H1 (cell line): ENCODE measurements at regions not wholly inside any gene's neighbourhood (a gene's known extent, or its start where the extent isn't known, plus 50 kb on each side); places are given as distances from the start of the nearest gene placed in this dataset.

Source experiments
- CTCF ChIA-PET: fragments of 300-600 bp; sonication (Branson Sonifier 250); formaldehyde crosslinking; loops from one replicate; lab custom pipeline; 2021; ENCODE audit not compliant: partially characterized antibody; lab: Charles Lee
- POLR2A ChIA-PET: fragments of 300-600 bp; sonication (Branson Sonifier 250); formaldehyde crosslinking; loops from one replicate; lab custom pipeline; 2021; ENCODE audit warnings: inconsistent platforms; ENCODE audit not compliant: partially characterized antibody; lab: Charles Lee
- DNase-seq, 2 experiments: peaks; one replicate each; pipeline versions ENCODE4 v3.0.0 to v3.0.0-alpha.2; 2010 to 2022; ENCODE audit warnings: low spot score in 2 of 2, low read depth in 1 of 2, mixed read lengths in 1 of 2
- FAIRE-seq: peaks from 2 replicates; lab custom pipeline; 2011; peaks lifted over from hg19 to GRCh38; lab: Jason Lieb, UNC
- H2AFZ ChIP-seq: 2 replicates; pipeline ENCODE4 v1.8.1; 2012; ENCODE audit warnings: low read length, inconsistent platforms
- H2AK5ac ChIP-seq: 2 replicates; pipeline ENCODE4 v1.6.1; 2013; ENCODE audit warnings: low read depth, low read length
- H2BK120ac ChIP-seq: replicated peaks from 2 replicates; pipeline ENCODE3; 2013; ENCODE audit warnings: low read depth, low read length, inconsistent platforms
- H2BK12ac ChIP-seq: 2 replicates; pipeline ENCODE4 v1.6.1; 2013; ENCODE audit warnings: low read depth, low read length
- H2BK15ac ChIP-seq: 2 replicates; pipeline ENCODE4 v1.6.1; 2013; ENCODE audit warnings: low read length
- H2BK20ac ChIP-seq: 2 replicates; pipeline ENCODE4 v1.6.1; 2013; ENCODE audit warnings: low read length
- H2BK5ac ChIP-seq: 2 replicates; pipeline ENCODE4 v1.6.1; 2013; ENCODE audit warnings: low read depth, low read length
- H3K14ac ChIP-seq: 2 replicates; pipeline ENCODE4 v1.6.1; 2013; ENCODE audit warnings: inconsistent platforms; ENCODE audit not compliant: insufficient read length
- H3K18ac ChIP-seq: 2 replicates; pipeline ENCODE4 v1.6.1; 2013; ENCODE audit warnings: low read length; ENCODE audit errors: extremely low read depth
- H3K23ac ChIP-seq: 2 replicates; pipeline ENCODE4 v1.6.1; 2013; ENCODE audit warnings: inconsistent platforms; ENCODE audit not compliant: insufficient read length
- H3K23me2 ChIP-seq: 2 replicates; pipeline ENCODE4 v1.6.1; 2013; ENCODE audit warnings: low read depth, low read length
- H3K27ac ChIP-seq: 2 replicates; pipeline ENCODE4 v1.6.1; 2011; ENCODE audit warnings: low read depth, low read length, inconsistent platforms
- H3K27me3 ChIP-seq, 4 experiments: replicated peaks in 1 of 4; 1 replicate in 1 of 4; 2 replicates in 3 of 4; pipeline versions ENCODE4 v1.6.1 to v1.8.1; 2011 to 2013; ENCODE audit warnings: low read length in 3 of 4, mild to moderate bottlenecking in 3 of 4, inconsistent platforms in 2 of 4, mixed read lengths in 2 of 4, moderate library complexity in 1 of 4; ENCODE audit not compliant: control insufficient read depth in 3 of 4, insufficient read depth in 3 of 4; ENCODE audit errors: extremely low read depth in 1 of 4
- H3K36me3 ChIP-seq, 4 experiments: 2 replicates each; pipeline versions ENCODE4 v1.6.1 to v1.8.1; 2011 to 2013; ENCODE audit warnings: mild to moderate bottlenecking in 4 of 4, low read length in 3 of 4, moderate library complexity in 2 of 4, control low read depth in 1 of 4, inconsistent platforms in 1 of 4; ENCODE audit not compliant: insufficient read depth in 4 of 4, control insufficient read depth in 2 of 4
- H3K4ac ChIP-seq: replicated peaks from 2 replicates; pipeline ENCODE3; 2013; ENCODE audit warnings: low read length, low read depth, mixed read lengths, inconsistent platforms; ENCODE audit not compliant: insufficient read length
- H3K4me1 ChIP-seq, 4 experiments: replicated peaks in 1 of 4; 1 replicate in 1 of 4; 2 replicates in 3 of 4; pipeline versions ENCODE4 v1.6.1 to v1.8.1; 2011 to 2013; ENCODE audit warnings: low read length in 3 of 4, inconsistent platforms in 2 of 4, mixed read lengths in 1 of 4; ENCODE audit not compliant: insufficient read depth in 4 of 4, control insufficient read depth in 3 of 4
- H3K4me2 ChIP-seq, 2 experiments: 2 replicates each; pipeline versions ENCODE4 v1.6.1 to v1.8.1; 2011 to 2013; ENCODE audit warnings: low read depth in 2 of 2, low read length in 2 of 2, control low read depth in 1 of 2, inconsistent platforms in 1 of 2, mild to moderate bottlenecking in 1 of 2; ENCODE audit not compliant: insufficient read depth in 1 of 2
- H3K4me3 ChIP-seq, 4 experiments: fragments of 200-600, 300-600 bp in 1 of 4; sonication (generic), shearing (Covaris generic), sonication (Bioruptor Twin) in 1 of 4; 2 replicates each; pipeline versions ENCODE4 v1.5.1 to v1.8.1; 2011 to 2016; ENCODE audit warnings: low read length in 4 of 4, low read depth in 3 of 4, control low read depth in 2 of 4, inconsistent platforms in 2 of 4, mild to moderate bottlenecking in 2 of 4, mixed read lengths in 1 of 4, moderate library complexity in 1 of 4; ENCODE audit not compliant: insufficient read depth in 2 of 4; ENCODE audit errors: extremely low read depth in 1 of 4
- H3K56ac ChIP-seq: replicated peaks from 2 replicates; pipeline ENCODE3; 2013; ENCODE audit warnings: low read depth, mild to moderate bottlenecking, mixed read lengths, low read length, inconsistent platforms; ENCODE audit not compliant: insufficient read length
- H3K79me1 ChIP-seq: 2 replicates; pipeline ENCODE4 v1.6.1; 2013; ENCODE audit warnings: low read depth, low read length, control low read depth
- H3K79me2 ChIP-seq, 2 experiments: 2 replicates each; pipeline versions ENCODE4 v1.6.1 to v1.8.1; 2012 to 2013; ENCODE audit warnings: low read length in 2 of 2, mild to moderate bottlenecking in 2 of 2, inconsistent platforms in 1 of 2; ENCODE audit not compliant: insufficient read depth in 2 of 2, control insufficient read depth in 1 of 2
- H3K9ac ChIP-seq, 4 experiments: replicated peaks in 1 of 4; 1 replicate in 1 of 4; 2 replicates in 3 of 4; pipeline versions ENCODE4 v1.6.1 to v1.8.1; 2011 to 2013; ENCODE audit warnings: low read depth in 3 of 4, low read length in 3 of 4, control low read depth in 2 of 4, mild to moderate bottlenecking in 2 of 4, moderate library complexity in 2 of 4, inconsistent platforms in 1 of 4; ENCODE audit errors: extremely low read depth in 1 of 4
- H3K9me3 ChIP-seq, 2 experiments: 2 replicates each; pipeline versions ENCODE4 v1.6.1 to v1.8.1; 2012 to 2013; ENCODE audit warnings: mild to moderate bottlenecking in 2 of 2, moderate library complexity in 2 of 2, control low read depth in 1 of 2, inconsistent platforms in 1 of 2, low read depth in 1 of 2, low read length in 1 of 2, mixed read lengths in 1 of 2; ENCODE audit not compliant: insufficient read depth in 2 of 2
- H4K20me1 ChIP-seq, 2 experiments: replicated peaks in 1 of 2; 2 replicates each; pipeline versions ENCODE3 to v1.8.1; 2011 to 2013; ENCODE audit warnings: inconsistent platforms in 2 of 2, low read length in 2 of 2, mild to moderate bottlenecking in 1 of 2; ENCODE audit not compliant: insufficient read depth in 2 of 2, control insufficient read depth in 1 of 2
- H4K5ac ChIP-seq: 2 replicates; pipeline ENCODE4 v1.6.1; 2013; ENCODE audit warnings: low read length, low read depth, mixed read lengths, inconsistent platforms; ENCODE audit not compliant: insufficient read length
- H4K8ac ChIP-seq: 2 replicates; pipeline ENCODE4 v1.8.0; 2013; ENCODE audit warnings: mild to moderate bottlenecking, moderate library complexity, low read length, inconsistent platforms; ENCODE audit not compliant: insufficient read depth; ENCODE audit errors: extremely low read depth
- H4K91ac ChIP-seq: replicated peaks from 2 replicates; pipeline ENCODE3; 2013; ENCODE audit warnings: low read length, mixed read lengths, inconsistent platforms; ENCODE audit not compliant: insufficient read length
- ASH2L ChIP-seq: fragments of 200-600, 300-600 bp; sonication (generic); IDR thresholded peaks from one replicate; pipeline ENCODE4 v1.7.1; 2017; ENCODE audit warnings: low read length
- BRCA1 ChIP-seq: IDR thresholded peaks from 2 replicates; pipeline ENCODE4 v1.6.1; 2012; ENCODE audit warnings: low read depth, low read length, improper control_type of control experiment
- CTCF ChIP-seq, 3 experiments: IDR thresholded peaks; 1 replicate in 2 of 3; 2 replicates in 1 of 3; pipeline versions ENCODE4 v1.5.1 to v1.6.1; 2011; ENCODE audit warnings: low read length in 3 of 3, mild to moderate bottlenecking in 3 of 3, inconsistent platforms in 2 of 3, low read depth in 1 of 3, moderate library complexity in 1 of 3; ENCODE audit not compliant: insufficient read depth in 1 of 3; ENCODE audit errors: control extremely low read depth in 1 of 3
- GABPA ChIP-seq: IDR thresholded peaks from 2 replicates; pipeline ENCODE4 v1.6.1; 2011; ENCODE audit warnings: mild to moderate bottlenecking, low read length, moderate library complexity, borderline replicate concordance; ENCODE audit not compliant: insufficient read depth
- NANOG ChIP-seq: IDR thresholded peaks from 2 replicates; pipeline ENCODE4 v1.6.1; 2011; ENCODE audit warnings: low read length, low read depth, mild to moderate bottlenecking, inconsistent platforms; ENCODE audit not compliant: insufficient read depth, poor library complexity, severe bottlenecking
- POLR2AphosphoS5 ChIP-seq: IDR thresholded peaks from 2 replicates; pipeline ENCODE4 v1.6.1; 2011; ENCODE audit warnings: low read depth, low read length
- SAP30 ChIP-seq: fragments of 300-600 bp; sonication (generic); IDR thresholded peaks from 2 replicates; pipeline ENCODE4 v1.7.1; 2012; ENCODE audit warnings: low read length, moderate library complexity, mild to moderate bottlenecking, inconsistent platforms; ENCODE audit not compliant: insufficient read depth, insufficient replicate concordance
- SIN3A ChIP-seq, 2 experiments: IDR thresholded peaks in 1 of 2; conservative IDR thresholded peaks in 1 of 2; 2 replicates each; pipeline ENCODE4 v1.6.1; 2011 to 2012; ENCODE audit warnings: low read length in 2 of 2, improper control_type of control experiment in 1 of 2, low read depth in 1 of 2, mild to moderate bottlenecking in 1 of 2
- SIRT6 ChIP-seq: IDR thresholded peaks from one replicate; pipeline ENCODE4 v1.7.1; 2012; ENCODE audit warnings: low read length, inconsistent platforms
- TBP ChIP-seq: IDR thresholded peaks from 2 replicates; pipeline ENCODE4 v1.6.1; 2011; ENCODE audit warnings: low read depth, low read length, improper control_type of control experiment
- TCF12 ChIP-seq: IDR thresholded peaks from 2 replicates; pipeline ENCODE4 v1.6.1; 2011; ENCODE audit warnings: low read depth, mild to moderate bottlenecking, low read length

- FAIRE-seq (no peak), DNase-seq (no peak)
- Histone ChIP-seq H3K27me3 (no peaks in the 10 kb centered on the region), H3K18ac (no peak overlapping the region), H2BK120ac (no peak overlapping the region), H2BK15ac (no peak overlapping the region), H3K79me1 (no peaks in the 10 kb centered on the region), H3K4me1 (no peaks in the 10 kb centered on the region), H3K9ac (no peak overlapping the region), H2AK5ac (no peak overlapping the region), H2BK12ac (no peak overlapping the region), H3K79me2 (no peaks in the 10 kb centered on the region), H3K14ac (no peak overlapping the region), H2BK5ac (no peak overlapping the region), H3K36me3 (no peaks in the 10 kb centered on the region), H4K91ac (no peak overlapping the region), H3K4me3 (no peak overlapping the region), H4K8ac (no peak overlapping the region), H3K27ac (no peak overlapping the region), H2AFZ (no peak overlapping the region), H3K23me2 (no peaks in the 10 kb centered on the region), H2BK20ac (no peak overlapping the region), H4K20me1 (no peaks in the 10 kb centered on the region), H3K4me2 (no peak overlapping the region), H3K56ac (no peak overlapping the region), H3K23ac (no peak overlapping the region), H3K4ac (no peak overlapping the region), H4K5ac (no peak overlapping the region), H3K9me3 (no peaks in the 10 kb centered on the region)
- ChIA-PET CTCF (interaction anchor here (1.1 kb wide), 1 partner anchor 11 kb away, joined by 4 read pairs; no protein-coding TSS in a partner anchor), POLR2A (no interaction called here)
- TF ChIP-seq TBP = no peak
- no peak for TF ChIP-seq SAP30
- TF ChIP-seq NANOG = no peak
- no peak for TF ChIP-seq POLR2AphosphoS5
- no peak for TF ChIP-seq ASH2L
- TF ChIP-seq GABPA = no peak
- TF ChIP-seq TCF12 = no peak
- TF ChIP-seq CTCF (IDR thresholded peaks at IDR 0.05; ENCODE audit: control extremely low read depth in 1 of 3, insufficient read depth in 1 of 3, low read depth in 1 of 3, low read length in 3 of 3) = no peak
- no peak for TF ChIP-seq BRCA1
- TF ChIP-seq SIRT6 = no peak
- no peak for TF ChIP-seq SIN3A (conservative IDR thresholded peaks at IDR 0.05 in 1 of 2, IDR thresholded peaks at IDR 0.05 in 1 of 2; ENCODE audit: low read depth in 1 of 2, low read length in 2 of 2)
Measured at GRCh38 chr13:65445340-65445739, 1784.8 kb downstream of the PCDH9 start.
